H9 (cell line): ENCODE measurements at regions not wholly inside any gene's neighbourhood (a gene's known extent, or its start where the extent isn't known, plus 50 kb on each side); places are given as distances from the start of the nearest gene placed in this dataset.
"Not testable (repeated sequence)": the region's sequence is repeated elsewhere in the genome, so short reads cannot be mapped to it uniquely, and the experiment has no call there.

Experiments
- DNase-seq: peaks from one replicate; pipeline ENCODE4 v3.0.0-alpha.2; 2017
- H2AFZ ChIP-seq: one replicate; pipeline ENCODE4 v1.6.1; 2013; ENCODE audit warnings: mild to moderate bottlenecking, low read length, control low read depth, moderate library complexity
- H2AK5ac ChIP-seq: 2 replicates; pipeline ENCODE4 v1.6.1; 2013; ENCODE audit warnings: low read length, control low read depth, mixed read lengths; ENCODE audit not compliant: insufficient read length
- H2BK120ac ChIP-seq: one replicate; pipeline ENCODE4 v1.6.1; 2013; ENCODE audit warnings: low read depth, mild to moderate bottlenecking, low read length, control low read depth, inconsistent platforms; ENCODE audit not compliant: poor library complexity, severe bottlenecking
- H2BK12ac ChIP-seq: 2 replicates; pipeline ENCODE4 v1.6.1; 2013; ENCODE audit warnings: low read length, control low read depth, mixed read lengths, low read depth; ENCODE audit not compliant: insufficient read length
- H2BK15ac ChIP-seq: 2 replicates; pipeline ENCODE4 v1.6.1; 2013; ENCODE audit warnings: low read depth, low read length, control low read depth
- H2BK20ac ChIP-seq: one replicate; pipeline ENCODE4 v1.6.1; 2013; ENCODE audit warnings: low read depth, mild to moderate bottlenecking, low read length, control low read depth, inconsistent platforms; ENCODE audit not compliant: poor library complexity, severe bottlenecking
- H2BK5ac ChIP-seq: 2 replicates; pipeline ENCODE4 v1.6.1; 2013; ENCODE audit warnings: low read length, control low read depth, mixed read lengths; ENCODE audit not compliant: insufficient read length
- H3K14ac ChIP-seq: 2 replicates; pipeline ENCODE4 v1.6.1; 2013; ENCODE audit warnings: low read length, control low read depth; ENCODE audit not compliant: insufficient read depth
- H3K18ac ChIP-seq: 2 replicates; pipeline ENCODE4 v1.6.1; 2013; ENCODE audit warnings: low read depth, mild to moderate bottlenecking, mixed read lengths, low read length, control low read depth; ENCODE audit not compliant: insufficient read length
- H3K23ac ChIP-seq: 2 replicates; pipeline ENCODE4 v1.6.1; 2013; ENCODE audit warnings: low read length, control low read depth, mixed read lengths, low read depth; ENCODE audit not compliant: insufficient read length
- H3K23me2 ChIP-seq: 2 replicates; pipeline ENCODE4 v1.6.1; 2013; ENCODE audit warnings: low read depth, mild to moderate bottlenecking, mixed read lengths, low read length, control low read depth; ENCODE audit not compliant: insufficient read length, poor library complexity, severe bottlenecking
- H3K27ac ChIP-seq: 2 replicates; pipeline ENCODE4 v1.5.1; 2013; ENCODE audit warnings: low read length, control low read depth, mixed read lengths, low read depth; ENCODE audit not compliant: insufficient read length
- H3K27me3 ChIP-seq: 2 replicates; pipeline ENCODE4 v1.6.1; 2013; ENCODE audit warnings: low read length, control low read depth, inconsistent platforms; ENCODE audit not compliant: insufficient read depth
- H3K4ac ChIP-seq: 2 replicates; pipeline ENCODE4 v1.6.1; 2013; ENCODE audit warnings: low read depth, mild to moderate bottlenecking, control low read depth, inconsistent platforms, low read length, moderate library complexity
- H3K4me1 ChIP-seq: 2 replicates; pipeline ENCODE4 v1.6.1; 2013; ENCODE audit warnings: low read length, control low read depth, inconsistent platforms; ENCODE audit not compliant: insufficient read depth
- H3K4me2 ChIP-seq: 2 replicates; pipeline ENCODE4 v1.6.1; 2013; ENCODE audit warnings: low read length, control low read depth, mixed read lengths; ENCODE audit not compliant: insufficient read length, insufficient read depth
- H3K56ac ChIP-seq: 2 replicates; pipeline ENCODE4 v1.6.1; 2013; ENCODE audit warnings: low read depth, mild to moderate bottlenecking, mixed read lengths, low read length, control low read depth; ENCODE audit not compliant: insufficient read length
- H3K79me1 ChIP-seq: 2 replicates; pipeline ENCODE4 v1.6.1; 2013; ENCODE audit warnings: low read depth, mild to moderate bottlenecking, moderate library complexity, low read length, control low read depth, inconsistent platforms; ENCODE audit not compliant: insufficient read depth, poor library complexity, severe bottlenecking
- H3K79me2 ChIP-seq: 2 replicates; pipeline ENCODE4 v1.6.1; 2013; ENCODE audit warnings: low read length, control low read depth, inconsistent platforms; ENCODE audit not compliant: insufficient read depth
- H3K9ac ChIP-seq: 2 replicates; pipeline ENCODE4 v1.6.1; 2013; ENCODE audit warnings: low read length, control low read depth, mixed read lengths; ENCODE audit not compliant: insufficient read length; ENCODE audit errors: extremely low read depth
- H3K9me3 ChIP-seq: one replicate; pipeline ENCODE4 v1.6.1; 2013; ENCODE audit warnings: low read depth, low read length, inconsistent platforms; ENCODE audit not compliant: control insufficient read depth
- H3T11ph ChIP-seq: one replicate; pipeline ENCODE4 v1.6.1; 2013; ENCODE audit warnings: mild to moderate bottlenecking, low read length, control low read depth, inconsistent platforms
- H4K20me1 ChIP-seq: one replicate; pipeline ENCODE4 v1.6.1; 2013; ENCODE audit not compliant: control insufficient read depth, insufficient read length, insufficient read depth
- H4K5ac ChIP-seq: 2 replicates; pipeline ENCODE4 v1.6.1; 2013; ENCODE audit warnings: low read depth, mild to moderate bottlenecking, mixed read lengths, low read length, control low read depth; ENCODE audit not compliant: insufficient read length
- H4K8ac ChIP-seq: replicated peaks from 2 replicates; pipeline ENCODE4 v1.6.1; 2013; ENCODE audit warnings: low read length, control low read depth, mixed read lengths, low read depth; ENCODE audit not compliant: insufficient read length
- H4K91ac ChIP-seq: 2 replicates; pipeline ENCODE4 v1.6.1; 2013; ENCODE audit warnings: low read depth, mild to moderate bottlenecking, moderate library complexity, mixed read lengths, low read length, control low read depth; ENCODE audit not compliant: insufficient read length
- H3K27ac Mint-ChIP-seq, 3 experiments: 2 replicates in 2 of 3; 3 replicates in 1 of 3; pipeline ENCODE4 v1.8.0; 2020 to 2021; ENCODE audit warnings: mixed read lengths in 3 of 3, mild to moderate bottlenecking in 1 of 3, moderate library complexity in 1 of 3
- H3K27me3 Mint-ChIP-seq: 2 replicates; pipeline ENCODE4 v1.8.0; 2021; ENCODE audit warnings: low read depth, mild to moderate bottlenecking, moderate library complexity, mixed read lengths
- H3K36me3 Mint-ChIP-seq, 3 experiments: 2 replicates in 2 of 3; 3 replicates in 1 of 3; pipeline ENCODE4 v1.8.0; 2020 to 2021; ENCODE audit warnings: low read depth in 3 of 3, mixed read lengths in 3 of 3; ENCODE audit not compliant: insufficient read depth in 1 of 3
- H3K4me1 Mint-ChIP-seq, 2 experiments: 2 replicates each; pipeline ENCODE4 v1.8.0; 2020; ENCODE audit warnings: mixed read lengths in 2 of 2
- H3K4me3 Mint-ChIP-seq, 2 experiments: 2 replicates in 1 of 2; 3 replicates in 1 of 2; pipeline ENCODE4 v1.8.0; 2020 to 2021; ENCODE audit warnings: mild to moderate bottlenecking in 2 of 2, mixed read lengths in 2 of 2, moderate library complexity in 1 of 2
- H3K9me3 Mint-ChIP-seq, 2 experiments: 2 replicates in 1 of 2; 3 replicates in 1 of 2; pipeline ENCODE4 v1.8.0; 2020; ENCODE audit warnings: mild to moderate bottlenecking in 2 of 2, mixed read lengths in 2 of 2, moderate library complexity in 1 of 2
- WGBS: extraction: QIAGEN DNeasy Blood & Tissue Kit; methylation state at CpG from one replicate; pipeline ENCODE4 v1.1.7; 2013; ENCODE audit warnings: missing lambda C conversion rate, low lambda C conversion rate, mixed read lengths; ENCODE audit not compliant: insufficient read length; ENCODE audit errors: extremely low coverage; 5-methylcytosine and 5-hydroxymethylcytosine counted together

DNA sequence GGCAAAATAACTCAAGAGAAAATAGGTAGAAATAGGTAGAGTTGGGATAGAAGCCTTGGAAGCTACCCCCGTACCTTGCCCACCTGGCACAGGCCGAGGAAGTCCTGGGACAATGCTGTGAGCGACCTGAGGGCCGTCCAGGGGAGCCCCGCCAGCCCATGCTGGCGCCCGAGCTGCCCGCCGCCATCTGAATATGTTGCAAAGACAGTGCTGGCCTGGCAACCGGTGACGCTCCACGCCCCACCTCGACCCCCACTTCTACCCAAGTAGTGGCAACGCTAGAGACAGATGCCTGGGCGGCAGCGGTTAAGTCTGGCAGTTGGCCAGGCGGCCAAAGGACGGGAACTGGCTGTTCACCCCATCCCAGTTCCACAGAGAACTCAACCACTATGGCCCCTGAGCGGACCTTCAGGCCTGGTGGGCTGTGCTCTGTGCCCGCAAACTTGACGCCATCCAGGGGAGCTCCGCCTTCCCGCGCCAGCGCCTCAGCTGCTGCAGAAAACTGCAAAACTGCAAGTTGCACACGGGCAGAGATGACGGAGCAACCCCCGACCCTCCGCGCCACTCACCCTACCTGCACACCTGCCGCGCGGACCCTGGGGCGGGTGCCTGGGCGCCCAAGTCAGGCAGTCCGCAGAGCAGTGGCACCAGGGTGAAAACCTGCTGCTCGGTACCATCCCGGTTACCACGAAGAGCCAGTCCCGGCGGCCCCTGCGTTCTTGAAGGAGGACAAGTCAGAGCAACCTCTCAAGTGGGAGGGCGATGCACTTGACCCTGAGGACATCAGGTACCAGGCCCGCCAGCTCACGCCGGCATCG lies 917.0 kb downstream of the FOXD4L5 start:
- H2BK15ac ChIP-seq, H3T11ph ChIP-seq, H2AK5ac ChIP-seq, H3K4me2 ChIP-seq, H3K56ac ChIP-seq, H2BK120ac ChIP-seq, H3K9me3 ChIP-seq, H3K23me2 ChIP-seq, H3K18ac ChIP-seq, H4K8ac ChIP-seq, H3K4ac ChIP-seq, H3K36me3 Mint-ChIP-seq, H4K91ac ChIP-seq, H3K4me1 Mint-ChIP-seq, H3K9me3 Mint-ChIP-seq, H2AFZ ChIP-seq, H3K9ac ChIP-seq, H4K5ac ChIP-seq, H2BK20ac ChIP-seq, H3K23ac ChIP-seq, H3K79me1 ChIP-seq, H2BK5ac ChIP-seq, H2BK12ac ChIP-seq, H3K27me3 Mint-ChIP-seq, H3K4me1 ChIP-seq, H4K20me1 ChIP-seq, H3K27ac ChIP-seq, H3K27ac Mint-ChIP-seq, H3K27me3 ChIP-seq, H3K79me2 ChIP-seq, H3K14ac ChIP-seq: not testable (repeated sequence)
- H3K4me3 Mint-ChIP-seq = peak overlapping the region in 1 of 2 experiments; percentile 35; a peak in 2 of 5 replicates
- peak; percentile 26 for DNase-seq
- no CpG with 5 or more reads among the region's 47 CpGs for WGBS
